Gastrocnemius medialis (tissue), 4 donors: ENCODE measurements at regions not wholly inside any gene's neighbourhood (a gene's known extent, or its start where the extent isn't known, plus 50 kb on each side); places are given as distances from the start of the nearest gene placed in this dataset.
"Not testable (repeated sequence)": the region's sequence is repeated elsewhere in the genome, so short reads cannot be mapped to it uniquely, and the experiment has no call there.

Experiments
- POLR2A ChIP-seq, 2 donors: fragments of 450-650 bp; IDR thresholded peaks; one replicate each; pipeline ENCODE4 v1.6.1; 2017; ENCODE audit warnings: antibody characterized with exemption in 2 of 2, mild to moderate bottlenecking in 2 of 2, moderate library complexity in 2 of 2
- TF ChIP-seq, protein P1 (sequence below), 5 experiments: fragments of 450-650 bp in 3 of 5; fragments of 200-600 bp in 2 of 5; sonication (generic) in 2 of 5; IDR thresholded peaks in 4 of 5; conservative IDR thresholded peaks in 1 of 5; 1 replicate in 4 of 5; 2 replicates in 1 of 5; pipeline ENCODE4 v1.5.1; 2016 to 2019; ENCODE audit warnings: antibody characterized with exemption in 5 of 5, mild to moderate bottlenecking in 3 of 5, moderate library complexity in 3 of 5

DNA sequence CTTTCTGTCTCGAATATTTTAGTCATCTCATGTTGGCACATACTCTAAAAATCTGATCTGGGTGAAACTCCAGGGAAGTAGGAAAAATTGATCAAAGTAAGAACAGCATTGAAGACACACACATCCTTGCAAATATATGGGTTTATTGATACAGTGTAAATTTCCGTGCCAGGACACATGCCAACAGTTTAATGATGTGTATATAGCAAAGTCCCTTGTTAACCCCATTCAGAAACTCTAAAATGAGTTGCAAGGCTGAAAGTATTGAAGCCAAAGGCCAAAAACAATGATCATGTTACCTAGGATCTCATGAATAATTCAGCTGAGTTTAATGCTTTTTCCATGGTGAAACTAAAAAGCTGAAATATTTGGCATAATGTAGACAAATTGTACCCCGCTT lies 62.3 kb upstream of the FAM72C start:
- not testable (repeated sequence) for TF ChIP-seq POLR2A (IDR thresholded peaks at IDR 0.05)
- TF ChIP-seq, protein P1, sequence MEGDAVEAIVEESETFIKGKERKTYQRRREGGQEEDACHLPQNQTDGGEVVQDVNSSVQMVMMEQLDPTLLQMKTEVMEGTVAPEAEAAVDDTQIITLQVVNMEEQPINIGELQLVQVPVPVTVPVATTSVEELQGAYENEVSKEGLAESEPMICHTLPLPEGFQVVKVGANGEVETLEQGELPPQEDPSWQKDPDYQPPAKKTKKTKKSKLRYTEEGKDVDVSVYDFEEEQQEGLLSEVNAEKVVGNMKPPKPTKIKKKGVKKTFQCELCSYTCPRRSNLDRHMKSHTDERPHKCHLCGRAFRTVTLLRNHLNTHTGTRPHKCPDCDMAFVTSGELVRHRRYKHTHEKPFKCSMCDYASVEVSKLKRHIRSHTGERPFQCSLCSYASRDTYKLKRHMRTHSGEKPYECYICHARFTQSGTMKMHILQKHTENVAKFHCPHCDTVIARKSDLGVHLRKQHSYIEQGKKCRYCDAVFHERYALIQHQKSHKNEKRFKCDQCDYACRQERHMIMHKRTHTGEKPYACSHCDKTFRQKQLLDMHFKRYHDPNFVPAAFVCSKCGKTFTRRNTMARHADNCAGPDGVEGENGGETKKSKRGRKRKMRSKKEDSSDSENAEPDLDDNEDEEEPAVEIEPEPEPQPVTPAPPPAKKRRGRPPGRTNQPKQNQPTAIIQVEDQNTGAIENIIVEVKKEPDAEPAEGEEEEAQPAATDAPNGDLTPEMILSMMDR (IDR thresholded peaks at IDR 0.05 in 4 of 5, conservative IDR thresholded peaks at IDR 0.05 in 1 of 5): not testable (repeated sequence)
